GM23248 (cell line): ENCODE measurements at regions not wholly inside any gene's neighbourhood (a gene's known extent, or its start where the extent isn't known, plus 50 kb on each side); places are given as distances from the start of the nearest gene placed in this dataset.

Experiments used
- DNase-seq: peaks from one replicate; pipeline ENCODE4 v3.0.0-alpha.2; 2015
- H2AFZ ChIP-seq: fragments of 200-600 bp; sonication (generic); 2 replicates; pipeline ENCODE4 v1.6.1; 2016; ENCODE audit warnings: antibody characterized with exemption
- H3F3A ChIP-seq: fragments of 200-600 bp; sonication (generic); 2 replicates; pipeline ENCODE4 v1.6.1; 2016; ENCODE audit warnings: mild to moderate bottlenecking, antibody characterized with exemption, mixed run types; ENCODE audit not compliant: insufficient read depth
- H3K27ac ChIP-seq: fragments of 200-600 bp; sonication (generic); 2 replicates; pipeline ENCODE4 v1.5.1; 2016; ENCODE audit warnings: mild to moderate bottlenecking
- H3K27me3 ChIP-seq: fragments of 200-600 bp; sonication (generic); replicated peaks from 2 replicates; pipeline ENCODE4 v1.6.1; 2016; ENCODE audit warnings: mild to moderate bottlenecking; ENCODE audit not compliant: insufficient read depth
- H3K36me3 ChIP-seq: fragments of 200-600 bp; sonication (generic); 2 replicates; pipeline ENCODE4 v1.6.1; 2016; ENCODE audit warnings: low read depth, mild to moderate bottlenecking
- H3K4me1 ChIP-seq: fragments of 200-600 bp; sonication (generic); 2 replicates; pipeline ENCODE4 v1.6.1; 2016; ENCODE audit warnings: mild to moderate bottlenecking; ENCODE audit not compliant: insufficient read depth
- H3K4me2 ChIP-seq: fragments of 200-600 bp; sonication (generic); one replicate; pipeline ENCODE4 v1.6.1; 2016; ENCODE audit warnings: mild to moderate bottlenecking; ENCODE audit not compliant: unreplicated experiment
- H3K4me3 ChIP-seq: fragments of 200-600 bp; sonication (generic); 2 replicates; pipeline ENCODE4 v1.5.1; 2016; ENCODE audit warnings: mild to moderate bottlenecking
- H3K79me2 ChIP-seq: fragments of 200-600 bp; sonication (generic); 2 replicates; pipeline ENCODE4 v1.6.1; 2016; ENCODE audit warnings: mild to moderate bottlenecking; ENCODE audit not compliant: insufficient read depth
- H3K9ac ChIP-seq: fragments of 200-600 bp; sonication (generic); 2 replicates; pipeline ENCODE4 v1.6.1; 2016; ENCODE audit warnings: mild to moderate bottlenecking
- H3K9me2 ChIP-seq: fragments of 200-600 bp; sonication (generic); 2 replicates; pipeline ENCODE4 v1.6.1; 2016; ENCODE audit warnings: mixed run types, mild to moderate bottlenecking, moderate library complexity; ENCODE audit not compliant: insufficient read depth
- H3K9me3 ChIP-seq: fragments of 200-600 bp; sonication (generic); one replicate; pipeline ENCODE4 v1.6.1; 2017; ENCODE audit warnings: low read depth
- H4K20me1 ChIP-seq: fragments of 200-600 bp; sonication (generic); 2 replicates; pipeline ENCODE4 v1.6.0; 2016; ENCODE audit not compliant: insufficient read depth
- EZH2 ChIP-seq: fragments of 200-600 bp; sonication (generic); IDR thresholded peaks from 2 replicates; pipeline ENCODE4 v1.6.1; 2018; ENCODE audit warnings: antibody characterized with exemption, mild to moderate bottlenecking; ENCODE audit not compliant: insufficient read depth, poor library complexity, severe bottlenecking
- EZH2phosphoT487 ChIP-seq: fragments of 200-600 bp; sonication (generic); IDR thresholded peaks from 2 replicates; pipeline ENCODE4 v1.6.1; 2018; ENCODE audit warnings: antibody characterized with exemption, moderate library complexity, mild to moderate bottlenecking, low read depth; ENCODE audit not compliant: insufficient read depth
- WGBS, 2 experiments: methylation state at CpG; one replicate each; pipeline ENCODE4 v1.1.6; 2015 to 2017; ENCODE audit warnings: low lambda C conversion rate in 2 of 2, low coverage in 1 of 2; ENCODE audit errors: missing lambda C conversion rate in 2 of 2; 5-methylcytosine and 5-hydroxymethylcytosine counted together
- in situ Hi-C: fragments of 300-500 bp; cut with MboI; formaldehyde crosslinking; loops from 2 replicates; pipeline ENCODE4 v1.15.0; 2020

DNA sequence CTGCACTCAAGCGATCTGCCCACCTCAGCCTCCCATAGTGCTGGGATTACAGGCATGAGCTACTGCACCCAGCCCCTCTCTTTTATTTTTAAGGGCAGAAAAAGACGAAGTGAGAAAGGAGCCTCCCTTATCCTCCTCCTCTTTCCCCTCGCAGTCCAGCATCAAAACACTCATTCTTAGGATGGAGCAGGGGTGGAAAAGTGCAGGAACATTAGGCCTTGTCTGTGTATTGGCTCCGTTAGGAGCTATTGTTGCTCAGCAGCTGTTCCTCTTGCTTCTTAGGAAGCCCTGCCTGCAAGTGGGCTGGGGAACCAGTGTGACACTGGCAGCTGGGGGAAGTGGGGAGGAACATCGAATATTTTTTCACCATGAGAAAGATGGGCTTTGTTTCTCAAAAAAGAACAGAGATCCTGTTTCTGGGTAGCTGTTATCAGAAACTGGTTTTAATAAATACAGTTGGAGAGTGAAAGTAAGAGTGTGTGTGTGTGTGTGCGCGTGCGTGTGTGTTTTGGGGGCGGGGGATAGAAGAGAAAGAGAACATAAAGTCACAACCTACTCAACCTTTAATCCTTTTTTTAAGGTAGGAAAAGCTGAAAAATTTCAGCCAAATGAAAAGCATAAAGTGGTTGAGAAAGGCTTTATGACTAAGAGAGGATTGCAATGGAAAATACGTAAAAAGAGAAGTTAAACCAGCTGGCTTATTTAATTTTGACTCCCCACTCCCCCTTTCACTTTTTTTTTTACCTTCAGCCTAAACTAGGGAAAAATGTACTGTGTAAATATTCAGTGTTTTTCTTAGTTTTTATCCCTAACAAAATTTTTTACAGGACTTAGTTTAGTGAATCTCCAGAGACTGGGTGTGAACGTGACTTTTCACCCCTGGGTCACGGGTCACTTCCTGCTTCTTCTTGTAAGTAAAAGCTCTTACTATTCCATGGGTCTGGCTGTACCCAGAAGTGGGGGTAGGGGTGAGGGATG lies 197.2 kb upstream of the PLEKHG7 start:
- no peaks in the 10 kb centered on the region for H3K36me3 ChIP-seq
- H3K79me2 ChIP-seq: no peaks in the 10 kb centered on the region
- peak overlapping the region; percentile 79 for H3K4me2 ChIP-seq
- H4K20me1 ChIP-seq: no peaks in the 10 kb centered on the region
- TF ChIP-seq EZH2: no peak
- TF ChIP-seq EZH2phosphoT487: no peak
- H3K27me3 ChIP-seq: no peaks in the 10 kb centered on the region
- peak overlapping the region; percentile 56 for H3K4me3 ChIP-seq
- in situ Hi-C loops: no loop called here
- H2AFZ ChIP-seq: peak overlapping the region; percentile 91
- no peak overlapping the region for H3K27ac ChIP-seq
- no peaks in the 10 kb centered on the region for H3K9me3 ChIP-seq
- peak overlapping the region; percentile 61 for H3K9ac ChIP-seq
- H3K9me2 ChIP-seq: peaks cover 5% of the 10 kb centered on the region; the same call in 1 of the 2 replicates
- DNase-seq: peak; percentile 37
- H3K4me1 ChIP-seq: peaks cover 6% of the 10 kb centered on the region
- WGBS, 2 experiments: 49% methylated on average over 12 of the region's 12 CpGs
- H3F3A ChIP-seq: no peaks in the 10 kb centered on the region

DNA sequence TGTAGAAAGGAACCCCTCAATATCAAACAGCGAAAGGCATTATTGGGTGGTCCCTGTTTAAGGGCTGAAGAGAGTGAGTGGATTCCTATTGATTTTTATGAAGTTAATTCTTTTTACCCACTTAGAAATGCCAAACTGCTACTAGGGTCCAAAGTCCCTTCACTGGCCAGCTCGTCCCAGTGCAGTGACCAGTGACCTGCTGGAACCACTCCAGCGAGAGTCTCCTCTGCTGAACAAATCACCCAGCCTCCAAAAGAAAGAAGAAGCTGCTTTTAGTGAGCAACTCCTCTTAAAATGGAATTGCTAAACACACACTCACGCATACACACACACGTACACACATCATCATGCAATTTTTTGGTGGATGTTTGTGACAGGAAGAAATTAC lies 198.2 kb upstream of the PLEKHG7 start:
- no peak overlapping the region for H3K4me2 ChIP-seq
- no peak for TF ChIP-seq EZH2phosphoT487
- no peak for TF ChIP-seq EZH2
- no peak overlapping the region for H2AFZ ChIP-seq
- no peak overlapping the region for H3K4me3 ChIP-seq
- DNase-seq: no peak
- WGBS, 2 experiments: 92% methylated on average over 5 of the region's 5 CpGs
- peaks cover 6% of the 10 kb centered on the region for H3K4me1 ChIP-seq
- peaks cover 5% of the 10 kb centered on the region; the same call in 1 of the 2 replicates for H3K9me2 ChIP-seq
- H3F3A ChIP-seq: no peaks in the 10 kb centered on the region
- H3K9me3 ChIP-seq: no peaks in the 10 kb centered on the region
- no peak overlapping the region for H3K27ac ChIP-seq
- no peak overlapping the region for H3K9ac ChIP-seq
- no peaks in the 10 kb centered on the region for H3K36me3 ChIP-seq
- H3K79me2 ChIP-seq: no peaks in the 10 kb centered on the region
- H4K20me1 ChIP-seq: no peaks in the 10 kb centered on the region
- in situ Hi-C loops: no loop called here
- H3K27me3 ChIP-seq: no peaks in the 10 kb centered on the region

DNA sequence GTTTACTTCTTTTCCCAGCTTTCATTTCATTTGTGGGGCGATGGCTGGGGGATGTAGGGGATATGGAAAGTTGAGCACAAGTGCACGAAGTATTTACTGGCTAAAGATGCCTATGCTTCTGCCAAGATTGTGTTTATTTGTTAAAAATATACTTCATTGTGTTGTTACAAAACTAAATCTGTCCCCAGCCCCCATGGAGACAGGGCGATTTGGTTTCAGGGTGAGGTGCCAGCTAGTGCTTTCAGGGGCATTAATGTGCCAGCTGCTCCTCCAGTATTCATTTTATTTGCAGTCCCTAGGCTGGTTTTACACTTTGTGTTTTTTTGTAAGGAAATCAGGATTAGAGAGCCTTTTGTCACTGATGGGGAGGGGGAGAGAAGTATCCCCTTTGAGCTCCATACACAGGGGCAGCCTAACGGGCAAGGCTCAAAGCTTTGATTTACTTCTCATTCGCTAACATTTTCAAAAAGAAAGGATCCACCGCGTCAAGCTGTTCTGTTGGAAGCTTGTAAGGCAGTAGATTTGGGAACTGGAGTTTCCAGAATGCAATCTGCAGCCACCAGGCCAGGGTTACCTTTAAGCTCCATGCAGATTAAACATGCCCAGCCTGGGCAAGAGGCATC lies 198.7 kb upstream of the PLEKHG7 start:
- Histone ChIP-seq H2AFZ (no peak overlapping the region), H3K27ac (no peak overlapping the region), H3F3A (no peaks in the 10 kb centered on the region), H4K20me1 (no peaks in the 10 kb centered on the region), H3K79me2 (no peaks in the 10 kb centered on the region), H3K4me3 (no peak overlapping the region), H3K27me3 (no peaks in the 10 kb centered on the region), H3K9me2 (peaks cover 5% of the 10 kb centered on the region; the same call in 1 of the 2 replicates), H3K4me2 (no peak overlapping the region), H3K9ac (no peak overlapping the region), H3K36me3 (no peaks in the 10 kb centered on the region), H3K4me1 (peaks cover 6% of the 10 kb centered on the region), H3K9me3 (no peaks in the 10 kb centered on the region)
- WGBS, 2 experiments: 97 to 98% methylated on average over 7 of the region's 7 CpGs
- no peak for DNase-seq
- in situ Hi-C loops: no loop called here
- TF ChIP-seq EZH2 (no peak), EZH2phosphoT487 (no peak)

DNA sequence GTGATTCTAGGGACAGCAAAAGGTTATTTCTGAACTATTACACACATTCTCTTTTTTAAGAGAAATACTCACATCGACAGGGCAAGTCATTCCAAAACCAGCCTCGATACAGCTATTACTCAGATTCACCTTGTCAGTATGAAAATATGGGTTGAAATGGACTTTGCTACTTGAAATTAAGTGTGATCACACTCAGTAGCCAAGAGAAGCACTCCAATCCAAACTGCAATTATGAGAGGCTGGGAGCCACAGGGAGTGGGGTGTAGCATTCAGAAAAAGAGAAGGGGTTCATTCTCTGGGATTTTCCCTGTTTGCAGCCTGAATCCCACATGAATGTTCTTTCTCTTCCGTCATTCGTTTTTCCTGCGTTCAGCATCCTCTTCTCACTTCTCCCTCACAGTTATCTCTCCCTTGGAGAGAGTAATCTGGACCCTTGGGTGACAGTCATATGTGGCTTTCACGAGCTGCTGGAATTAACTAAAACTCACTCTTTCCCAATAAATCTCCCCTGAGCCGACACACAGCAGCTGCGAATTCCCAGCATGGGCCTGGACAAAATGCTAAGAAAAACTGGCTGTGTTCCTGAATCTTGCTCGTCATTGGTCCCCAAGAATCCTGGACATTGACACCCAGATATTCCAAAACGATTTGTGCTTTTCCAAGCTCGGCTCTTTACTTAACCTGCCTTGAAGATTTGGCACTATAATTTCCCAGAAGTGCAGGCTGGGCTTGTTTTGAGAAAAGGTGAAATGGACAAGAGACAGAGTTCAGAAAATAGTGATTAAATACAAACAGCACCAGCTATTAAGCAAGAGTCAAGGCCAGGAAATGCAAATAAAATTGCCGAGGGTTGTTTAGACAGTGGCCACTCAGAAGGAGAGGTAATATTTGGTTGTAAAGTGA lies 199.5 kb upstream of the PLEKHG7 start:
- Histone ChIP-seq H3K27me3 (no peaks in the 10 kb centered on the region), H3K9me3 (no peaks in the 10 kb centered on the region), H3K27ac (no peak overlapping the region), H3K4me3 (no peak overlapping the region), H4K20me1 (no peaks in the 10 kb centered on the region), H3K9me2 (peaks cover 5% of the 10 kb centered on the region; the same call in 1 of the 2 replicates), H3K4me2 (no peak overlapping the region), H3K9ac (no peak overlapping the region), H3F3A (no peaks in the 10 kb centered on the region), H3K79me2 (no peaks in the 10 kb centered on the region), H2AFZ (no peak overlapping the region), H3K36me3 (no peaks in the 10 kb centered on the region), H3K4me1 (peaks cover 6% of the 10 kb centered on the region)
- no peak for TF ChIP-seq EZH2
- no peak for TF ChIP-seq EZH2phosphoT487
- 88 to 90% methylated on average over 12 of the region's 12 CpGs for WGBS, 2 experiments
- no peak for DNase-seq
- in situ Hi-C loops: no loop called here
